Caki2 (cell line): ENCODE measurements at regions not wholly inside any gene's neighbourhood (a gene's known extent, or its start where the extent isn't known, plus 50 kb on each side); places are given as distances from the start of the nearest gene placed in this dataset.

Experiments used
- DNase-seq: peaks from one replicate; pipeline ENCODE4 v3.0.0-alpha.2; 2015; ENCODE audit warnings: low read depth
- in situ Hi-C: cut with HindIII; loops from 2 replicates; pipeline ENCODE4 v1.10.0; 2016; ENCODE audit warnings: low sequenced_read_pairs, low pct_unique_long_range_greater_than_20kb, mixed read lengths

- in situ Hi-C loops, result no loop called here
- no peak for DNase-seq
These were observed 503.4 kb upstream of the CDH8 start for GRCh38 chr16:62539657-62540056.

- no peak for DNase-seq
- in situ Hi-C loops, result no loop called here
These were observed 494.2 kb upstream of the CDH8 start for GRCh38 chr16:62530426-62530825.

- no peak for DNase-seq
- in situ Hi-C loops, result no loop called here
These were observed 479.8 kb upstream of the CDH8 start for GRCh38 chr16:62516001-62516400.

- in situ Hi-C loops, result no loop called here
- no peak for DNase-seq
These were observed 466.8 kb upstream of the CDH8 start for GRCh38 chr16:62503073-62503472.

- in situ Hi-C loops, result no loop called here
- DNase-seq, result no peak
These were observed 442.7 kb upstream of the CDH8 start for GRCh38 chr16:62478903-62479458.

- no peak for DNase-seq
- in situ Hi-C loops, result no loop called here
These were observed 441.6 kb upstream of the CDH8 start for GRCh38 chr16:62477796-62478195.

- in situ Hi-C loops, result no loop called here
- DNase-seq, result no peak
These were observed 439.3 kb upstream of the CDH8 start for GRCh38 chr16:62475573-62475972.

GRCh38 chr16:62462971-62463370 is 426.7 kb upstream of the CDH8 start:
- no peak for DNase-seq
- in situ Hi-C loops, result no loop called here

GRCh38 chr16:62450291-62450690 is 414.1 kb upstream of the CDH8 start:
- in situ Hi-C loops, result no loop called here
- DNase-seq, result no peak

GRCh38 chr16:62445909-62446308 is 409.7 kb upstream of the CDH8 start:
- no peak for DNase-seq
- in situ Hi-C loops, result no loop called here

- in situ Hi-C loops, result no loop called here
- no peak for DNase-seq
These were observed 388.0 kb upstream of the CDH8 start for GRCh38 chr16:62424206-62424605.

- DNase-seq, result no peak
- in situ Hi-C loops, result no loop called here
These were observed 372.5 kb upstream of the CDH8 start for GRCh38 chr16:62408760-62409159.

GRCh38 chr16:62406387-62406786 is 370.1 kb upstream of the CDH8 start:
- no peak for DNase-seq
- in situ Hi-C loops, result no loop called here

GRCh38 chr16:62404842-62405611 is 368.8 kb upstream of the CDH8 start:
- in situ Hi-C loops, result no loop called here

GRCh38 chr16:62392698-62393097 is 356.5 kb upstream of the CDH8 start:
- no peak for DNase-seq
- in situ Hi-C loops, result no loop called here

More at GRCh38 chr16:62404842-62405611, 368.8 kb upstream of the CDH8 start:
- DNase-seq, result no peak

GRCh38 chr16:62391940-62392339 is 355.7 kb upstream of the CDH8 start:
- in situ Hi-C loops, result no loop called here
- no peak for DNase-seq

- in situ Hi-C loops, result no loop called here
These were observed 354.9 kb upstream of the CDH8 start for GRCh38 chr16:62391134-62391533.

GRCh38 chr16:62390214-62390613 is 354.0 kb upstream of the CDH8 start:
- in situ Hi-C loops, result no loop called here

More at GRCh38 chr16:62391134-62391533, 354.9 kb upstream of the CDH8 start:
- DNase-seq, result no peak

GRCh38 chr16:62386411-62386810 is 350.2 kb upstream of the CDH8 start:
- no peak for DNase-seq
- in situ Hi-C loops, result no loop called here

More at GRCh38 chr16:62390214-62390613, 354.0 kb upstream of the CDH8 start:
- no peak for DNase-seq

GRCh38 chr16:62383941-62384340 is 347.7 kb upstream of the CDH8 start:
- no peak for DNase-seq
- in situ Hi-C loops, result no loop called here
